Embryonic facial prominence (tissue), 1 donor: ENCODE measurements at regions not wholly inside any gene's neighbourhood (a gene's known extent, or its start where the extent isn't known, plus 50 kb on each side); places are given as distances from the start of the nearest gene placed in this dataset.

Source experiments
- DNase-seq: peaks from one replicate; pipeline ENCODE4 v3.0.0-alpha.2; 2016; ENCODE audit errors: extremely low spot score

DNA sequence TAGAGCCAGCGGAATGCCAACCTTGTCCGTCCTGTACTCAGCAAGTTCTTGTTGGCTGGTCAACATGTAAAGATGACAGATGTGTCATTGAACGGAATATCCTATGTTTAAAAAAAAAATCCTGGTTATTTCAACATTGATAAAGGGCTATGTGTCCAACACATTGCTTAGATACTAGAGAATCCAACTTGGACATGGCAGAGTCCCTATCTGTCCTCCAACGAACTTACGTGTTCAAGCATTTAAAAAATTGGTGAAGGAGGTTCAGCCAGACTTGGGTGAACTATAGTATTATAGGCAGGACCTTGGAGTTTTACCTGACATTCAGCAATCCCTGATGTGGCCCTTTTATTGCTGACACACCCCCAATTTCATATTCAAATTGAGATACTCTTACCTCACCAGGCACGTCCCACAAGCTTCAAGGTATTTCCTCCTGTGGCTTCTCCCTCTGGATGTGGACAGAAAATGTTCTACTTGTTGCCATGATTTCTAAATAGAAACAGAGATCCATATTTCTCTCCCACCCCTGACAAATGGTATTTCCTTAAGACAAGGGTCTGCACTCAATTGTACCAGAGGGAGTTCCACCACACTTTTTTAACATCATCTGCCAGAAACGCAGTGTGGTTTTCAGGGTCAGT lies 207.7 kb upstream of the TPM1 start:
- DNase-seq = peak; percentile 45

DNA sequence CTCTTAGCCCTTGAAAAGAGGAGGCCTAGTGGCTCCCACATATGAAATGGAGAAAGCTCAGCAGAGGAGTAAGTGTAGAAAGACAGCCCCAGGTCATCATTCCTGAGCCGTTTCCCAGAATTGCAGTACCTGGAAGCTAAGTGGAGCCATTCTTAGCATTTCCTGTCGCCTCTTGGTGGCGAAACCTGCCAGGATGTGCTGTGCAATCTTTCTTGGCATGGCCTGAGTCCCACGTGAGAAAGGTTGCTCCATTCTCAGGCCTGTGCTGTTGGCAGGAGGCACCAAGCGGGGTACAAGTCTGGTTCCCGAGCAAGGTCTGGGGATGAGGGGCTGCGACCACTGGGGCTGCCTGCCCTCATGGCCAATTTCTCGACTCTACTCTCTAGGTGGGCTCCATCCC lies 207.2 kb upstream of the TPM1 start:
- no peak for DNase-seq

DNA sequence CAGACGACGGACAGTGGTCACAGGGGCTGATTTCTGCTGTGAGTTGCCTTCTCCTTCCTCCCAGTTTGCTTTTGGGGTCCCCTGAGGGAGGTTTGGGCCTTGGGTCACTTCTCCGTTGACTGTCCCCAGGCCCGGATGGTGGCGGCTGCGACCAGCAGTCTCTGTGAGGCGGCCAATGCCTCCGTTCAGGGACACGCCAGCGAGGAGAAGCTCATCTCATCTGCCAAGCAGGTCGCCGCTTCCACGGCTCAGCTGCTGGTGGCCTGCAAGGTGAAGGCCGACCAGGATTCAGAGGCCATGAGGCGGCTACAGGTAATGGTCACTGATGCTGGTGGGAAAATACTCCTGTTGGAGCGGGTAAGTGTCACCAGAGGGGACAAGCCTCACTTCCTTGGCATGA lies 206.8 kb upstream of the TPM1 start:
- DNase-seq = no peak

DNA sequence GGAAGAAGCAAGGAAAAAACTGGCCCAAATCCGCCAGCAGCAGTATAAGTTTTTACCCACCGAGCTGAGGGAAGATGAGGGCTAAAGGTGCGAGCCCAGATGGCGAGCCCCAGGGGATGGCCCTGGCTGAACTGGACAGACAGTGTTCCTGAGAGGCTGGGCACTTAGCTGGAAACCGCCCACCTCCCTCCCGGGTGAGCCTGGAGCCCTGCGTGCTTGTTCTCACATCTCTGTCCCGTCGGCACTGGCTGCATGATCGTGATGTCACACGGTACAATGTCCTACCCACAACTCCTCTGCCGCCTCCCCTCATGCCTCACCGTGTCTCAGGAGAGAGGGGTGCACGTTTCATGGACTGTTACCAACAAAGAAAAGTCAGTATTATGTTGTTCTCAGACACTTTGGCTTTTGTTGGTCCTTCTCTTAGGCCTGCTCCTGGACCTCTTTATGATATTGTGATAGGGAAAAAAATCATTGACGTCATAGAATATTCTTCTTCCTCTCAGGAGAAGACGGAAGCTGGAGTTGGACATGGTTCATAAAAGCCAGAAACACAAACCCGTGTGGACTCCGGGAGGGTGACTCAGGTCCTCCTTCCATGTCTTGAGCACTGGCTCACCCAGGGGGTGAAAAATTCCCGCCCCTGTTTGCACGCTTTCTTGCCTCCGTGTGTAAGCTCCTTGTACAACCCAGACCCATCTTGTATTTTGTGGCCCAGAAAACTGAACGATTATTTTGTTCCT lies 201.8 kb upstream of the TPM1 start:
- DNase-seq = no peak

DNA sequence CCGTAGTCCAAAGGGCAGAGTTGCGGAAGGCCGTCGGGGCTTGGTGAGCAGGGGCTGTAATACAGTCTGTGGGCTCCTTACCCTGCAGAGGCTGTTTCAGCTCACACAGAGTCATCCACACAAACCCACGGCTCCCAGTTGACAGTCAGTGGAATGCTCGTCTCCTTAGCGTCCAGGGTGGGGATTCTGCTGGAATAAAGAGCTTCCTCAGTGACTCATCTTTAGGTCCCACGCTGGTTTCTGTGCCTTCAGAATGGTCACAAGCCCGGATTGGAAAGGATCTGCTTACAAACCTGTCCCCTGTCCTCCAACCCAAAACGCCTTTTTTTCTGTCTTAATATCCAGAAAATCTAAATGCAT lies 201.3 kb upstream of the TPM1 start:
- no peak for DNase-seq

DNA sequence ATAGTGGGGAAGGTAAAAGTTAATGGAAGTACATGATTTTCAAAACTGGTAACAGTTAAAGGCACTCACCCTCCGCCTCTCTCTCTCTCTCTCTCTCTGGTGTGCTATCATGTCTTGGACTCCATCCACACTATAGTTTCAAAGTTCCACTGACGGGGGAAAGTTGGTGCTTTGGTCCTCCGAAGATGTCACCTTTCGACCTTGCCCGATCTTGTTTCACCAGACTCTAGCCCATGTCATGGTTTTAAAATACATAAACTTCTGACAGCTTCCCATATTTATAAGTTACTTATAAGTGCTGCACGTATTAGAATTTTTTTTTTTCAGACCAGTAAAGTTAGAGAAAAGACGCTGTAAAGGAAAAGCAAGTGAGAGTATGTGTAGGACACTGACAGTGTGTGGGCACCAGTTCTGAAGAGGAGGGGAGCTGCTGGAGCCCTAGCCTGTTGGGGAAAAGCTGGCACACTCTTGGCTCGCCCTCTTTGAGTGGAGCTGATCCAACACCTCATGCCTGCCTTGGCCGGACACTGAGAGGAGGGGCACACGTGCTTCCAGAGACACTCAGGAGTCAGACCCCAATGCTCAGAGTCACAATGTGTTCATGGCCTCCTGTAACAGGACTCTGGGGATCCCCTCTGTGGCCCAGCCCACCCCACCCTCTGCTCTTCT lies 200.5 kb upstream of the TPM1 start:
- DNase-seq = no peak

DNA sequence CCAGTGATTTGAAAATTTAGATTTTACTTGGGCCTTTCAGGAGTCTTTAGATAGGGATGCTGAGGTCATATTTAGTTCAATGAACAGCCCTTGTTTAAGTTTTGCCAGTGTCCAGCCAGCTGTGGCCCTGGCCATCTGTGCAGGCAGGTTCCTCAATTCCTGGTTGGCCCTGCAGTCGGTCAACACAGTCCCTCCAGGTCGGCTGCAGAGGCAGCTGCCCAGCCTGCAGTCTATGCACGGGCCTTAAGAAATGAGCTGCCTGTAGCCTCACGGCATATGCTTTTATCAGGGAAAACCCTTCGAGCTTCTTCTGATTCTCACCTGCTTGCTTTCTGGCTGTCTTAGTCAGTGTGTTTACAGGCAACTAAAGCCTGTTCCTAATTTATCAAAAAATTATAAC lies 199.2 kb upstream of the TPM1 start:
- DNase-seq = no peak

DNA sequence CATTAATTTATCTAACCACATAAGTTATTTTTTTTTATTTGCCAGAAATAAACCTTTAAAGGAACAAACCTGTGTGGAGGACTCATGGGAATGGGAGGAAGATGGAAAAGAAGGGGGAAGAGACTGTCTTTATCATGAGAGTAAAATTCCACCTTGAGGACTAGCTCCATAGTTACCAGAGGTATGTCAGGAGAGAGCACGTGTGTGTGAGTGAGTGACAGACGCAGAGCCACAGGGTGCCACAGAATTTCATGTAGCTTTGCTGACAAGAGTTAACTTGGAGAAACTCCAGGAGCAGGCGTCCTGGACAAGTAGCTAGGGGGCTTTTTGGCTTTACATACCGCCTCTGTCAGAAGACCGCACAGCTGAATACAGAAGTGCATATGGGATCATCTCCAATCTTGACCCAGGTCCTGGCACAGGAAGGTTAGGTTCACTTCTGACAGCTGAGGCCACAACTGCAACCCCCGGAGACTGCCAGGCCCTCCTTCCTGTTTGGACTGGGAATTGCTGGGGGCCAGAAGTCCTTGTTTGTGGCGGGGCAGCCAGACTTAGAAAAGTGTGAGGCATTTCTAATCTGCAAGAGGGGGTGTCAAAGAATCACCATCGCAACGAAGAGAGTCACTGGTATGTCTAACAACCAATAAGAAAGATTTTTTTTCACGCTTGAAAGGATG lies 197.8 kb upstream of the TPM1 start:
- no peak for DNase-seq

DNA sequence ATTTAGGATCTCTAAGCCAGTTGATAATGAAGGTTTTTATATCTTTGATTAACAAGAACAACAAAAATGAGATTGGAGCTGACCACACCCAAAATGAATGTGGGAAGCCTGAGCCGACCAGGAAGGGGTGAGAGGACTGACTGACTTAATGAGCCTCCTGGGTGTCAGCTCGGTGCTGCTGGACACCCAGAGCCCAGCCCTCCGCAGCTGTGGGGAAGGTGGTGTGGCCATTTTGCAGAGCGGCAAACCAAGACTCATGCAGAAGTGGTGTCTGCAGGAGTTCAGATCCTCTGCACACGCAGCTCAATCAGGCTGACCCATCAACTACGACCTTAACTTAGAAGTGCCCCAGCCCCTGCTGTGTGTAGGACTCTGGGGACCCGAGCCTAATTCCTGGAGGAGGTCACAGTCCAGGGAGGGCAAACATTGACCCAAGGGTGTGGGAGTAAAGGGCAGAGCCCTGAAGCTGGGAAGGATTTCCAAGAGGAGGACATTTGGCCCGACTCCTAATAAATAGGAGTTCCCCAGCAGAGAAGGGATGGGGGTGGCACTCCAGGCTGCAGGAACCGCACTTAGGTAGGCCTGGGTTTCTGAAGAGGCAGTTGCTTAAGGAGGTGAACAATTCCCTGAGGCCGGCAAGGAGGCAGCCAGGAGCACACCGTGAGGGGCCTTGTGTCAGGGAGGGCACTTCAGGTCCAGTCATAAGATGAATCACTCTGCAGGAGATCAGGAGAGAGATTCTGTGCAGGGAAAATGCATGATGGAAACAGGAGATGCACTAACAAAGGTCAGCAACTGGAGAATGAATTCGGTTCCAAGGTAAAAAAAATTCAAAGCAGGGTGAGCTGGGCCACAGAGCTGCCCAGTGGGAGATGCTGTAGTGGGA lies 197.1 kb upstream of the TPM1 start:
- DNase-seq = no peak

DNA sequence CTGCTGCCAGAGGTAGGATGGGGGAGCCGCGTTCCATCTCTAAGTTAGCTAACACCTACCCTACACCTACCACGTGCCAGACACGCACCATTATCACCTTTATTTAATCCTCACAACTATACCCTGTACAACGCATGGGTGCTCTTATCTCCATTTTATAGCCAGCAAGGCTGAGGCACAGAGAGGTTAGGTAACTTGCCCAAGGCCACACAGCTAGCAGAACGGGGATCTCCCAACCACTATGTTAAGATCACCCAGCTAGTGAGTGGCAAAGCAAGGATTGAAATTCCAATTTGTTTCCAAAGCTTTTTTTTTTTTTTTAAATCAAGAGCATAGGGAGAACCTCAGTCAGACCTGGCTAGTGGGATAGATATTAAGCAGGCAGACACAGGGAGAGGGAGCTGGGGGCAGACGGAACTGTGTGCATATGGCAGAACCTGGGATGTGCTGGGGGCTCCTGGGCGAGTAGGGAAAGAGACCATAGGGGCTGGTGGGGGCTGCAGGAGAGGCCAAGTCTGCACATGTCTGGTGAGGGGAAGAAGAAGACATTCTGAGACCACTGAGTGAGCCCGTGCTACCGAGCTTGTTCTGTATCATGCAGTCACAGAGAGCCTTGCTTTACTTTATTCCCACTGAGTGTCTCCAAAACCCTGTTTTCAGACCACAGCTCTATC lies 196.3 kb upstream of the TPM1 start:
- DNase-seq = no peak

DNA sequence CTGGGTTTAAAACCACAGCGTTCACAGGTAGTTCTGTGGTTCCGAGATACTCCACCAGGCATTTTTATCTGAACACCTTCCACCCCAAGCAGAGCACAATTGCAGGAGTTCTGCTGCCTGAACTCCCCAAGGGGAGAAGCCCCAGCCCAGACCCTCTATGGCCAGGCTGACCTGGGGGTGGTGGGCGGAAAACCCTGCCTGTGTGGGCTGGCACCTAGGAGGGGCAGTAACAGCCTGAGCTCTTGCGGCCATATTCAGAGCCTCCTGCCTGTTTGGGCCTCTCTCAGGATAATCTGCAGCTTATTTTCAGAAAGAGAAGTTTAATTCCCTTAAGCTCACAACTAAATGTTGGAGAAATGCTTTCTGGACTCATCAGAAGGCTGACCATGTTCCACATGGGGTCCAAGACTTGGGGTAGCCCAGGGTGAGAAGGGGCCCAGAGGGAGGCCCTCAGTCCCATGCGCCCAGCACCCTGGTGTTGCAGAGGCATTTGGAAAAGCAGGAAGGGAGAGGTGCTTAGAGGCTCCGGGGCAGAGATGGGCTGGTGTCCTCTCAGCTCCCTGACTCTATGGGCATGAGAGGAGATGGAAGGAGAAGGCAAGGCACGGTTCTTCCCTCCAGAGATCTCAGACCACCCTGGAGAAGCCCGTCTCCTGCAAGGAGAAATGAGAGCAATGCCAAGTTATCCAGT lies 195.6 kb upstream of the TPM1 start:
- no peak for DNase-seq

DNA sequence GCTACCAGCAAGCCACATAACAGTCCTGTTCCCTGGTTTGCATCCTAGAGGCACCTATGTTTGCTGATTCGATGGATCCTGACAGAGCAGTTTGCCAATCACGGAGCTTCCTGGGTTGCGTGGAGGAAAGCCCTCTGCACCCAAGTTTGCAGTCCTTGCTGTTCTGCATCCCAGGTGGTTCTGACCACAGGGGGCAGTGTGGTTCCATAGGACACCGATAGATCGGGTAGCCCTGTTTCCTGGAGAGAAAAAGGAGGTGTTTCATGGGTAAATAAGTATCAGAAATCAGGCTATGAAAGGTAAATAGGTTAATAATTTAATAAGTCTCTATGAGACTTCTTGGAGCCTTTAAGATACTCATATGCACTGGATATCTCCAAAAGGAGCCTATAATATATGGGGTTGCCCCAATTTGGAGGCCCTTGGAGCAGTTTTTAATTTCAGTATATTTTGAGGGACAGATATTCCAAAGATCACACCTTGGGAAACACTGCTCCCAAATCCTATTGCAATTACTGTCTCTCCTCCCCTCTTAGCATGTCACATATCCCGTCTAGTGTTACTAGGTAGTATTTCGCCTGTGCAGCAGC lies 194.6 kb upstream of the TPM1 start:
- DNase-seq = no peak

DNA sequence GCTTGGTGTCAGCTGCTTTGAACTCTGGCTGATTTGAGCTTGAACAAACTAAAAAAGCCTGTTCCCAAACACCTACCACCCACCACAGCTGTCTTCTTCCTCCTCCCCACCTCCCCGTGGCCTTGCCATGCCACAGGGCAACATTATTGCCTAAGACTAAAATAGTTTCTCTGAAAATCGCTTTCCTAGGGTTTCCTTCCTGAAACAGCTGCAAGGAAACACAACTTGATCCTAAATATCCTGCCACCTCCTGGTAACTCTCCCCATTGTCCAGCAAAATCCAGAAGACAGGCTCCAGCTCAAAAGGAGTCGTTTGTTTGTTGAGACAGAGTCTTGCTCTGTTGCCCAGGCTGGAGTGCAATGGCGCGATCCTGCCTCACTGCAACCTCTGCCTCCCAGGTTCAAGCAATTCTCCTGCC lies 193.9 kb upstream of the TPM1 start:
- no peak for DNase-seq

DNA sequence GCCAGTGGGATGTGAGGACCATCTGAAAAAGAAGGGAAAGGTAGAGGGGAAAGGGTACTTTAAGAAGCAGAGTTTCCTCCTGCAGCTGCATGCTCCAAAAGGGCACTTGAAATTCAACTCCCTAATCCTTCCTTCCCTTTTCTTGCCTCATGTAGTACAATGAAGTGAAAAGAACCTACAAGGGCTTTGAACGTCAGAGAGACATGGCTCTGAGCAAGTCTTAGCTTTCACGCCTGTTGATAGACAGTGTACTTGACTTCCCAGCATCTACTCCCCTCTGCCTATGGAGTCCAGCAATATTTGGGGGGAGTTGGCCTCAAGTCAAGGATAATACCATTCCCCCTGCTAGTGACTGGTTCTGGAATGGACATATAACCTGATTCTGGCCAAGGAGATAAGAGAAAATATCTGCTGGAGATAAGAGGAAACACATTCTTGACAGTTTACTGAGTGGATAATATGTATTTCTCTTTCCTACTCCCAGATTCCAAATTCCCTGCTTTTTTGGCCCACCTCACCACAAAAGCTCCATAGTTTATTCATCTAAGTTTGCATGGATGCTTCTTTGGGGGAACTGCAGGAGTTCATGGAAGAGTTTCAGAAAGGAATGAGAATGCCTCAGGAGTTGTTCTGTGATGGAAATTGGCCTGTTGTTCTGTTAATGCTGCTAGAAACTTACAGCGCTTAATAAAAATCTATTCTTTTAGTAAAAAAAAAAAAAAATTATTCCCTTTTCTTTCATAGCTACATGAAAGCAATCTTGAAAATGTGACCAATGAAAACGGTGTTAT lies 193.0 kb upstream of the TPM1 start:
- no peak for DNase-seq

DNA sequence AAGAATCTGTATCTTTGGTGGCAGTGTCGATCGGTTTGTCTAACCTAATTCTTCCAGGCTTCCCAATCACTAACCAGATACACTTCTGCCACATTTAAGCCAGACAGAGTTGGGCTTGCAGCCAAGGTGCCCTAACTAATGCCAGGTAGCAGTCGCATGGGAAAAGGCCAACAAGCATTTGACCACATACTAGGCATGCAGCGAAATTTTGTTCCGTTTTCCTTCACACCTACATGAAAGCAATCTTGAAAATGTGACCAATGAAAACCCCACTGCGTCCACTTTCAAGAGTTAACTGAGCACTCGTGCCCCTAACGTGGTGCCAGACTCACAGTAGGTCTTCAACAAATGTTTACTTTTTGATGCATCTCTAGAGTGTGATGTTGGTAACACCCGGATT lies 192.2 kb upstream of the TPM1 start:
- no peak for DNase-seq

DNA sequence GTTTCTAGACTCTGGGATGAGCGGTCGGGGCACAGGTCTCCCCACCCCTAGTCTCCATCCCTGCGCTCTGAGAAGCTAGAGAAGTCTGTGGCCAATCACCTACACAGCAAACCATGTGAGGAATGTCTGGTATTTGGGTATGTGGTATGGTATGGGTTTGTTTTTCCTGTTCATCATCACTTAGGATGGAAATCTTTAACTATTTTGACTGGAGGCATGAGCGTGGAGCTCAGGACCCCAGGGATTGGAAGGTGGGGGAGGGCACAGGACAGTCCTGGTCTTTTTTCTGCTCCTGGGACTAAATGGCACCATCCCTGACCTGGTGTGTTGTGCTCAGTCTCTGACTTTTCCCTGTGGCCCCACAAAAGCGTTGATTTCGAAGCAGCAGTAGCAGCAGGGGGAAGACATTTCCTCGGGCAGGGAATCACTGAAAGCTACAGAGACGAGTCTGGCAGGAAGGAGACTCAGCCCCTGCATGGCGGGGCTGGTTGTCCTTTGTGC lies 191.7 kb upstream of the TPM1 start:
- no peak for DNase-seq

DNA sequence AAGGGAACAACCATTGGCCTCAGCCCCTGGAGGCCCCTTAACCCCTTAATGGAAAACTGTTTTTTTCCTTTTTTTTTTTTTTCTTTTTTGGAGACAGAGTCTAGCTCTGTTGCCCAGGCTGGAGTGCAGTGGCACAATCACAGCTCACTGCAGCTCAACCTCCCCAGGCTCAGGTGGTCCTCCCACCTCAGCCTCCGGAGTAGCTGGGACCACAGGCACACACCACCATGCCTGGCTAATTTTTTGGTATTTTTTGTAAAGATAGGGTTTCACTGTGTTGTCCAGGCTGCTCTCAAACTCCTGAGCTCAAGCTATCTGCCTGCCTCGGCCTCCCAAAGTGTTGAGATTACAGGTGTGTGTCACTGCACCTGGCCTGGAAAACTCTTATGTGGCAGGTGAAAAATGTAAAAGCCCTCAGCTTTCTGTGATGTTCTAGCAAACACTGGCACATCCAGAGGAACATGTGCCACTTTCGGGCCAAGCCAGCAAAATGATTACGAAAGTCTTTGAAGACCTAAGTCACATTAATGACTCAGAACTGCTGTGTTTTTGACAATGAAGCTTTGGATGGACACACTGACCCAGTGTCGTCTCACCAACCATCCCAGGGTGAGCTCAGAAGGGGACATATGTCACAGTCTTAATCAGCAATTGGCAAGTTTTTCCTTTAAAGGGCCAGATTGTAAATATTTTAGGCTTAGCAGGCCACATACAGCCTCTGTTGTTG lies 189.3 kb upstream of the TPM1 start:
- no peak for DNase-seq

DNA sequence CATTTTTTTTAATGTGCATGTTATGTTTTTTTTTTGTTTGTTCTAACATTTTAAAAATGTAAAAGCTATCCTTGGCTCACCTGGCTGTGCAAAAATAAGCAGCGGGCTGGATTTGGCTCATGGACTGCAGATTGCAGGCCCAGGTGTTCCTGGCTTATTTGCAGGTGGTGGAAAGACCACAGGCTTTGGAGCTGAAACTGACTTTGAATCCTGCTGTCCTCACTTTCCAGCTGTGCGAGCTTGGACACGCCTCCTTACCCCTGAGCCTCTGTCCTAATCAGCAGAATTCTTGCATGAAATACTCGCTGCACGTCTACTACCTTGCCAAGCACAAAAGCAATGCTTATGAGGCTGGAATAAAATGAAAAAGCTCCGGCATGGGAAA lies 188.7 kb upstream of the TPM1 start:
- DNase-seq = peak; percentile 29
